GM12874 (cell line): ENCODE measurements at regions not wholly inside any gene's neighbourhood (a gene's known extent, or its start where the extent isn't known, plus 50 kb on each side); places are given as distances from the start of the nearest gene placed in this dataset.

ENCODE experiments used
- TF ChIP-seq, protein P1 (sequence below): IDR thresholded peaks from 2 replicates; pipeline ENCODE4 v1.5.1; 2011; ENCODE audit warnings: low read depth, mild to moderate bottlenecking, control low read depth, low read length, moderate library complexity; ENCODE audit not compliant: insufficient read depth

DNA sequence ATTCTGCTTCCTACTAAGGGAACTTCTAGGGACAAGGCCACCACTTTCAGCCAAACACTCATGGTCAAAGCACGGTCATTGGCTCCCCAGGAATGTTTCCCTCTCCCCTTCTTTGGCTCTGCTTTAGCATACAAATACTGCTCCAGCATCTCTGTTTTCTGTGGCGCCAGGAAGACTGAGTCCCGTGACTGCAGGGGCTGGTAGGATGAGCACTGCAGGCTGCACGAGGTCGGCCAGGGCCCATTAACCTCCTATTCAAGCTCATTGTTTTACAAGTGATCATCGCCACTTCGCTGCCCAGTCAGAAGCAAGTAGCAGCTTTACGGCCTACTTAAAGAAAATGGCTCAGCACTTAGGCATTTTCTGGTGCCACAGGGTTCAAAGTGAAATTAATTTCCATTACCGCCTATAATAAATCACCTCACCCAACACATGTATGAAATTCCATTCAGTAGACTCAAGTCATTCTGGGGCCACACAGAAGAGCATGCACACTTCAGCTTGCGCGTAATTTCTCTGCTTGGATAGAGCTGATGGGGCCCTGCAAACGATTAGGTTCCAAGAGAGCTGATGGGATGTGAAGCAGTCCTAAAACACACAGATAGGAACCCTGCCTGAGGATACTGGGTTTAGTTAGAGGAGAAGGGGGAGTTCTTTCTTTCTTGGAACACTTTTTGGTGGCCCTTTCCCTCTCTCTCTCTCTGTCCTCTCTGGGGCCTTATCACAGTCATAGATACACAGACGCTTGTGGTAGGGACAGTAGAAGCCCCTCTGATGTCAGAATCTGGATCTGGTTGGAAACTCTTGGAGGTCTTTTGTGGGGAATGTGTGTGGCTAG is 173.7 kb downstream of the KIF18A start:
- TF ChIP-seq, protein P1, sequence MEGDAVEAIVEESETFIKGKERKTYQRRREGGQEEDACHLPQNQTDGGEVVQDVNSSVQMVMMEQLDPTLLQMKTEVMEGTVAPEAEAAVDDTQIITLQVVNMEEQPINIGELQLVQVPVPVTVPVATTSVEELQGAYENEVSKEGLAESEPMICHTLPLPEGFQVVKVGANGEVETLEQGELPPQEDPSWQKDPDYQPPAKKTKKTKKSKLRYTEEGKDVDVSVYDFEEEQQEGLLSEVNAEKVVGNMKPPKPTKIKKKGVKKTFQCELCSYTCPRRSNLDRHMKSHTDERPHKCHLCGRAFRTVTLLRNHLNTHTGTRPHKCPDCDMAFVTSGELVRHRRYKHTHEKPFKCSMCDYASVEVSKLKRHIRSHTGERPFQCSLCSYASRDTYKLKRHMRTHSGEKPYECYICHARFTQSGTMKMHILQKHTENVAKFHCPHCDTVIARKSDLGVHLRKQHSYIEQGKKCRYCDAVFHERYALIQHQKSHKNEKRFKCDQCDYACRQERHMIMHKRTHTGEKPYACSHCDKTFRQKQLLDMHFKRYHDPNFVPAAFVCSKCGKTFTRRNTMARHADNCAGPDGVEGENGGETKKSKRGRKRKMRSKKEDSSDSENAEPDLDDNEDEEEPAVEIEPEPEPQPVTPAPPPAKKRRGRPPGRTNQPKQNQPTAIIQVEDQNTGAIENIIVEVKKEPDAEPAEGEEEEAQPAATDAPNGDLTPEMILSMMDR = no peak

DNA sequence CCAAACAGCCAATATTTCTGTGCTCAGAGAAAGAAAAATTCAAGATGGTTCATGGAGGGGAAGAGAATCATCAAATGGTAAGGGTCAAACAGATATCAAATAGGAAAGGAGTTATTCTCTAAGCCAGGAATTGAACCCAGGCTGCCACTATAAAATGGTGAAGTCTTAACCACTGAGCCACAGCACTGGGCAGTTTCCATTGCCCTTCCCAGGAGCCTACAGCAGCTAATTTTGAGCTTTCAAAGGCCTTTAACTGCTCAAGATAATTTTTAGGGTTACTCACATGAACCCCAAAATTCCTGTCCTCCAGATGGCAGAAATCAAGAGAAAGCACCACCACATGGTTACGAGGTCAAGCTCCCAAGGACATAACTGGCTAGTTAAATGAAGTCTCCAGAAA is 176.2 kb downstream of the KIF18A start:
- TF ChIP-seq, protein P1 = no peak

DNA sequence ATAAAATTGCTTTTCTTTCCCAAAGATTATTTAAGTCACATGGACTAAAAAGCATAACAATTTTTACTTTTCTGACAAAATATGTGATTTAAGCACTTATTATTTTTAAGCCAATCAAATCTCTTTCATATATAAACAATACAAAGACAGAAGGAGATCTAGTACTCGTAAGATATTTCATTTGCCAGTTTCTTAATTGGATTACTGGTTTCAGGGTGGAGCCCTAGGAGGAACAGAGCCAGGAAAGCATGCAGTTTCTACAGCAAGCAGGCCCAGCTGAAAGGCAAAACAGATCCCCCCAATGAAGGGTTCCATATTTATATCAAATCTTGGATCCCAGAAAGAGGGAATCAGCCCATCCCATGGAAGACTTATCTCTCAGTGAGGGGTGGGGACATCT is 177.0 kb downstream of the KIF18A start:
- TF ChIP-seq, protein P1 = no peak

DNA sequence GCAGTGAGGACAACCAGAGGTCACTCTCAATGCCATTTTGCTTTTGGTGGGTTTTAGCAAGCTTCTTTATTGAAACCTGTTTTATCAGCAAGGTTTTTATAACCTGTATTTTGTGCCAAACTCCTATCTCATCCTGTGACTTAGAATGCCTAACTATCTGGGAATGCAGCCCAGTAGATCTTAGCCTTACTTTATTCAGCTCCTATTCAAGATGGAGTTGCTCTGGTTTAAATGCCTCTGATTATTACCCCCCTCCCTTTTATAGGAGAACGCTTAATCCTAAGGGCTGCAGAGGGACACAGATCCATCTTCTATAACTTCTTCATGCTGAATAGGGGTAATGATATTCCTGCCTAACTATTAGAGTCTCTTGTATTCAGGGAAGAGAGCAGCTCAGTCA is 179.1 kb downstream of the KIF18A start:
- TF ChIP-seq, protein P1 = no peak

DNA sequence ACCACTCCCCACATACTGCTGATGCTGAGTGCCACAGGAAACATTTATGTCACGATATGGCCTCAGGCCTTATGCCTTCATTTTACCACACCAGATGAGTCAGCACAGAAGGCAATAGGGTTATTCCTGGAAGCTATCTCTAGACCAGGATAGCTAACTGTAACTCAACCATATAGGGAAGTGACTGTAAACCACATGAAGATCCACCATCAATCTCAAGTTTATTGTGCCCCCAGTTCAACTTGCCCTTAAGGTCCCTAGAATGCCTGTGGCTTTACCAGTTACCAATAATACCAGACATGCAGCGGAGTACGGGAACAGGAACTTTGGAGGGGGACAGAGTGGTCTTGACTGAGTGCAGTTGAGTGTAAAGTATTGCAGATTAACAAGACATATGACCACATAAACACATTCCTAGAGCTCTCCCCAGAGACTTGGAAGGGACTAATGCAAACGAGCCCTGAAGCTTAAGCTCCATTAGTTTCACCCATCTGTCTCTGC is 180.9 kb downstream of the KIF18A start:
- TF ChIP-seq, protein P1 = no peak

DNA sequence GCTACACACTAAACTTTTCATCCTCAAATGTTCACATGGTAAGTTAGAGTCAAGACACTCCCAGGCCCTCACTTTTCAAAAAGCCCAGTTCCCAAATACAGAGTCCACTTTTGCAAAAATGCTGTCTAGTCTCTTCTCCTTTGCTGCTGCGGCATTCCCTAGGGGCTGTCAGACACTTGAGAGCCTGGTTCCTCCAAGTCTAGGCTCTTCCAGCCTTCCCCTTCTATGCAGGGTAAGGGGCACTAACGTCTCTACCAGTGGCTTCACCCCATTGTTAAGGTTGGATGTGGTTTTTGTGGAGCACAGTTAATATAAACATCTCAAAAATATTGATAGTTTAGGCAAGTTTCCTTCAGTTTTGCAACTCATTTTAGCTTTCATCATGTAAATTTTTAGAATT is 181.5 kb downstream of the KIF18A start:
- TF ChIP-seq, protein P1 = no peak

DNA sequence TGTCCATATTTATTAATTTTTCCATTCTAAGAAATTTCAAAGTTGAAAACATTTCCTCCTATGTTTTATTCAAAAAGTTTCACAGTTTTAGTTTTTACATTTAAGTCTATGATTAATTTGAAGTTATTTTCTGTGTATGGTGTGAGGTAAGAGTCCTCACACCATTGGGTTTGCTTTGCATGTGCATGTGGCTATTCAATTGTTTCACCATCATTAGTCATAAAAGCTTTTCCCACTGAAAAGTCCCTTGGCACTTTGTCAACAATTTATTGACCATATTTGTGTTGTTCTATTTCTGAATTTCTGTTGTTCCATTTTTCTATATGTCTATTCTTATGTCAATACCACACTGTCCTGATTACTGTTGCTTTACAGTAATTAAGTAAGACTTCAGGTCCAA is 186.5 kb downstream of the KIF18A start:
- TF ChIP-seq, protein P1 = no peak
